T-helper 2 cell (primary cell): ENCODE measurements at regions not wholly inside any gene's neighbourhood (a gene's known extent, or its start where the extent isn't known, plus 50 kb on each side); places are given as distances from the start of the nearest gene placed in this dataset.
"Not testable (repeated sequence)": the region's sequence is repeated elsewhere in the genome, so short reads cannot be mapped to it uniquely, and the experiment has no call there.

Experiments used
- DNase-seq, 5 experiments: peaks; one replicate each; pipeline versions ENCODE4 v3.0.0 to v3.0.0-alpha.2; 2012 to 2022

GRCh38 chr13:44698066-44698465 is 121.9 kb upstream of the TSC22D1 start:
- DNase-seq = no peak

GRCh38 chr13:44697058-44697457 is 120.9 kb upstream of the TSC22D1 start:
- no peak for DNase-seq

GRCh38 chr13:44695520-44695919 is 119.4 kb upstream of the TSC22D1 start:
- no peak for DNase-seq

DNA sequence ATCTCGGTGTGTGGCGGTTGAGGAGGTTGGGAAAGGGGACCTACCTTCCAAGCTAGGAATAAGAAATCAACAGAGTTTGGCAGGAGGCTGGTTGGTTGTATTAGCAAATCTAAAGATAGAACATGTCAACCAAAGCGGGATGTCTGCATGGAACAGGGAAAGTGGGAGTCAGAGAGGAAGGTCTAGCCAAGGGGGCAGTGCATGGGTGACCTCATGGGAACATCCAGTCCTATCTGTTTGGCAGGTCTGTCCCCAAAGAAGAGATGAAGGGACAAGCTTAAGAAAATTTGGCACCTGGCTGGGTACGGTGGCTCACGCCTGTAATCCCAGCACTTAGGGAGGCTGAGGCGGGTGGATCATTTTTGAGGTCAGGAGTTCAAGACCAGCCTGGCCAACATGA is 118.7 kb upstream of the TSC22D1 start:
- DNase-seq = no peak

- DNase-seq = no peak
Measured at GRCh38 chr13:44694291-44694690, 118.2 kb upstream of the TSC22D1 start.

DNA sequence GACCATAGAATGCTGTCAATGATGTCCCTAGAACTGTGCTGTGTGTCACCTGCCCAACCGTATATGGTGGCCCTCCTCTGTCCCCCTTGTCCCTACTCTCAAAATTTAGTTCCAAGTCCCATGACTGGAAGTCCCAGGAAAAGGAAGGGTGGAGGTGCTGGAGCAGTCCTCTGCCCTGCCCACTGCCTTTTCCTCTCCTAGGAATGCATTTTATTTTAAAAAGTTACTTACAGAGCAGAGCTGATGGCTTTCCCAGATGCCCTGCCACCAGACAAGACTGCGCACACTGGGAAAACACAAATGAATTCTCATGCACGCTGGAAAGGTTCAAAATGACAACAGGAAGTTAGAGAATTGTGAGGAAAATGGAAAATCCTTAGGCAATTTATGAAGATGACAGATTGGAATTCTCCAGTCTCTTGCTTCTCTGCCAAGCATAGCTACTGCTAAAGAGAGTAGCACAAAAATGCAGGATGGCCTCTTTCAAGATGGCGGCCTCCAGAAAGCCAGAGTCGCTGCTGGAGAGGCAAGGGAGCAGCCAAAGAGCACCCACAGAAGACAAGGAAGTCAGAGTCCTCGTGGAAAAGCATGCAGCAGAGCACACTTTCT is 117.1 kb upstream of the TSC22D1 start:
- DNase-seq = no peak

- no peak for DNase-seq
Measured at GRCh38 chr13:44692173-44692713, 116.1 kb upstream of the TSC22D1 start.

DNA sequence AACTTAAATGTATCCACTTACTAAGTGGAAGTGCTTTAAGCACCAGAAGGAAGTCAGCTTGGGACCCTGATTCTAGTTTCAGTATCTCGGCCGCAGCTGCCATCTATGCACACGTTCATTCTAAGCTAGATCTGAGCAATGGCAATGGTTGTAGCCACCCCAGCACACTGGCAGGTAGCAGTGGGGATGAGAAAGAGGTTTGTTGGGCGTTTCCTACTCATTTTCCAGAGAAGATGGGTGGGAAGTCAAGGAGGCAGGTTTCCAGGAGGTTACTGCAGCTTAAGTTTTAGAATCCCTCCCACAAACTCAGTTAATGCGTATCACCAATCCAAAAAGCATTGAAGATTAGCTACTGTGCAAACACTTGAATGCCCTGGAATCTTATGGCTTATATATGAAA is 114.2 kb upstream of the TSC22D1 start:
- no peak for DNase-seq

DNA sequence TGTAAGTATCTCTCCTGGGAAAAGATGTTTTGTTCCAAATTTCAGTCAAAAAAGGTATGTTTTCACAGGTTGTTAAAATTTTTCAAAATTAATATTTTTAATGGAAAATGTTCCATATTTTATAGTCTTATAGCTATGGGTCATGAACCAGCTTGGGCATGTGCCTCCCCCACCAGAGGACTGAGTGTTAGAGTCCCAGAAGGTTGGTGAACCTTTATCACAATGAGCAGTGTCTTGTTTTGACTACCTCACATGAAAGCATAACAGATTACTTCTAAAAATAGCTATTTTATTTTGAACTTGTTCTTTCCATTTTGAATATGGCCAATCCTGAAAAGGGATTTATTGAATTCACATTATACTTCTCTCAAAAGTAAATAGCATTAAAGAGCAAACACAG is 112.5 kb upstream of the TSC22D1 start:
- no peak for DNase-seq

DNA sequence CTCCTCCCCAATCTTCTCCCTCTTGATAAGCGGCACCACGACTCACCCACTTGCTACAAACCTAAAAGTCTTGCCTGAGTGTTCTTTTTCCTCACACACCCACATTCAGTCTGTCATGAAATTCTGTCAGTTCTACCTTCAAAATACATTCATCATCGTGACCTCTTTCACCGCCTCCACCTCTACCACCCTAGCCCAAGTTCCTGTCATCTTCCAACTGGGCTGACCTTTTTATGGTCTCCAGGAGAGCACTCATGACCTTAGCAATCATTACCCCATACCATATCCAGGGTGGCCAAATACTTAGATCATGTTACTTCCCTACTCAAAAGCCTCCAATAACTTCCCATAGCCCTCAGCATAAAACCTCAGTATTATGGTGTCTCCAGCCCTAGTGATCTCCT is 110.4 kb upstream of the TSC22D1 start:
- DNase-seq = no peak

GRCh38 chr13:44685641-44686040 is 109.5 kb upstream of the TSC22D1 start:
- DNase-seq = peak in 1 of 5 experiments; percentile 75

GRCh38 chr13:44682416-44682815 is 106.3 kb upstream of the TSC22D1 start:
- not testable (repeated sequence) for DNase-seq

GRCh38 chr13:44680746-44681355 is 104.7 kb upstream of the TSC22D1 start:
- no peak for DNase-seq

DNA sequence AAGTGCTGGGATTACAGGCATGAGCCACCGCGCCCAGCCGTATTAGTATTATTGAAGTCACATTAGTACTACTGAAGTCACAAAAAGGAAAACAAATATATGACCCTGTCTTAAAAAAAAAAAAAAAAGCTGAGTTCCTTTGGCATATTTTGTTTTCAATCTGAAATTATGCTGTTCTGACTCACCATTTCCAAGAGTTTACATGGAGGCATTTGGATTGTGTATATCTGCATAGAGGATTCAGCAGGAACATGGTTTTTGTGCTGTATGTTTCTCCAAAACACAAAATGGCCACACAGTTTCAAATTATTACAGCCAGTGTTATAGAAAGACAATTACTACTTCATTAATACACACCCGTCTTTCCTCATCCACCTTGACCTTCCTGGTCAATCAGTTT is 103.5 kb upstream of the TSC22D1 start:
- no peak for DNase-seq

GRCh38 chr13:44678197-44678596 is 102.1 kb upstream of the TSC22D1 start:
- DNase-seq = no peak

GRCh38 chr13:44676534-44676933 is 100.4 kb upstream of the TSC22D1 start:
- DNase-seq = no peak

- no peak for DNase-seq
Measured at GRCh38 chr13:44669534-44669933, 93.4 kb upstream of the TSC22D1 start.

- no peak for DNase-seq
Measured at GRCh38 chr13:44668688-44669087, 92.6 kb upstream of the TSC22D1 start.

- no peak for DNase-seq
Measured at GRCh38 chr13:44667943-44668342, 91.8 kb upstream of the TSC22D1 start.

- DNase-seq = not testable (repeated sequence)
Measured at GRCh38 chr13:44666538-44666937, 90.4 kb upstream of the TSC22D1 start.

GRCh38 chr13:44664308-44664707 is 88.2 kb upstream of the TSC22D1 start:
- no peak for DNase-seq

GRCh38 chr13:44662515-44662914 is 86.4 kb upstream of the TSC22D1 start:
- no peak for DNase-seq

- DNase-seq = no peak
Measured at GRCh38 chr13:44661936-44662335, 85.8 kb upstream of the TSC22D1 start.

GRCh38 chr13:44660050-44660449 is 83.9 kb upstream of the TSC22D1 start:
- DNase-seq = peak in 1 of 5 experiments; percentile 3
